Sigmoid colon (tissue), 4 donors: ENCODE measurements at regions not wholly inside any gene's neighbourhood (a gene's known extent, or its start where the extent isn't known, plus 50 kb on each side); places are given as distances from the start of the nearest gene placed in this dataset.

Experiments
- CTCF ChIP-seq, 4 experiments: fragments of 450-650 bp in 3 of 4; fragments of 200-600 bp in 1 of 4; IDR thresholded peaks; one replicate each; pipeline ENCODE4 v1.5.1; 2016 to 2019; ENCODE audit warnings: antibody characterized with exemption in 4 of 4, mild to moderate bottlenecking in 3 of 4, moderate library complexity in 2 of 4
- POLR2A ChIP-seq, 2 donors: fragments of 450-650 bp; IDR thresholded peaks; one replicate each; pipeline ENCODE4 v1.6.1; 2016; ENCODE audit warnings: antibody characterized with exemption in 2 of 2, mild to moderate bottlenecking in 2 of 2, moderate library complexity in 2 of 2
- POLR2AphosphoS5 ChIP-seq, 4 donors: sonication (generic); formaldehyde crosslinking; IDR thresholded peaks; one replicate each; pipeline ENCODE4 v1.6.1; 2017; ENCODE audit warnings: antibody characterized with exemption in 4 of 4

GRCh38 chr13:107969546-107969945 is 245.8 kb downstream of the LIG4 start:
- TF ChIP-seq POLR2A (IDR thresholded peaks at IDR 0.05) (no peak), CTCF (IDR thresholded peaks at IDR 0.05) (no peak), POLR2AphosphoS5 (IDR thresholded peaks at IDR 0.05) (no peak)
